KBM-7 (cell line): ENCODE measurements at regions not wholly inside any gene's neighbourhood (a gene's known extent, or its start where the extent isn't known, plus 50 kb on each side); places are given as distances from the start of the nearest gene placed in this dataset.

Experiments used
- DNase-seq: peaks from one replicate; pipeline ENCODE4 v3.0.0-alpha.2; 2015
- in situ Hi-C: fragments of 300-500 bp; cut with MboI; formaldehyde crosslinking; loops from 2 replicates; pipeline ENCODE4 v1.14.3; 2020; ENCODE audit warnings: low sequenced_read_pairs, low pct_unique_long_range_greater_than_20kb, mixed read lengths

DNA sequence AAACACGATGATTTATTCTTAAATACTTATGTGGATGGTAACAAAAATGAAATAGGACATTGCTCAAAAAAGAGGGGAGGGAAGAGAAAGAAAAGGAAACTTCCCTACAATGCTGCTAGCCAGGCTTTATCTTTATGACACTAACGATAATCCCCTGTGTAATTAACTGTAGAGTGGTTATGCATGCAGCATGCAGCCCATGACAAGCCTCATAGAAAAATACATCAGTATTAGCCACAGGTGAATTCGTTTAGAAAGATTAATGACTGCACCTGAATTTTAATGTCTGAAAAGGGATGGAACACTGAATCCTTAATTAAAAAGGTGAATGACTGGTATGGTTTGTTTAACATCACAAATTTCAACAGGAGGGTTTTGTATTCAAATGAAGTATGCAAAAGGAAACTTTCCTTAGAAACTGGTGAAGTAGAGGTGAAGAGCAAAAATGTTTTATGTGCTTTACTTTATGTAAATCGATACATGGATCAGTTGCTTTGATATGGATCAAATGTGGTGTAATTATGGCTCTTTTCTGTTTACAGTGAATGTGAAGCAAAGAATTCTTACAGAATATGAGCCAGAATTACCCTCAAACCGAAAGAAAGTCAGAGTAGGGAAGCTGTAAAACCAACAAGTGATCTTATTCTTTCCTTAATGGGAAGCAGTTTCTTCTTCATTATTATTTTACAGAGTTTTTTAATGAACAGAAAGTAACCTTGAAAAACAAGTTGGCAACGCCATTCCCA lies 569.6 kb upstream of the ADGRL2 start:
- DNase-seq = no peak
- in situ Hi-C loops = no loop called here

DNA sequence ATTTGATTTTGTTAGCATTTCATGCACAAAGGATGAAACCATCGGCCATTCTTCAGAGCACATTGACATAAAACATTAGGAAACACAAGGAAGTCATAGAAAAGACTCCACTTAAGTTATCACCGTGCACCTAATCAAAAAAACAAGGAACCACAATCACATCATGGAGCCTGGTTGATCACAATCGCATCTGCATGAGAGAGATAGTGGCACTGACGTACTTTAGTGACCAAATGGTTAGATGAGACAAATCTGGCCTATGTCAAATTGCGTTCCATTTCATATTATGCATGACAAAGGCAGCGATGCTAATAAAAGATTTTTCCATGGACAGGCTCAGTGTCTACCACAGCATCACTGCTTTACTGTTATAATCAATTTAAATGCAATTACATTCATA lies 571.8 kb upstream of the ADGRL2 start:
- no peak for DNase-seq
- in situ Hi-C loops = no loop called here

DNA sequence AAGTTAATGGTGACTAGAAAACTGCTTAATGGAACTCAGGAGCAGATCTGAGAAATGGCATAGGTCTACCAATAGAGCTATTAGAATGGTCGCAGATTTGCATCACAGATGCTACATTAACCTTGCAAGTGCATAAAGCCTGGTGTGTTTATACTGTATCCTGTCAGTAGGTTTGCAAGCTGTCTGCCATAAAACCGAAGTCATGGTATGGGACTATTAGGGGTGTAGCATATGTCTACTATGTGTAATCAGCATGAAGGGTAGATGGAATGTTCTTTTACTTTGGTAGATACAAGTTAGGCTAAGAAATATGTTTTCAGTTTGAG lies 574.2 kb upstream of the ADGRL2 start:
- in situ Hi-C loops = no loop called here
- DNase-seq = no peak

DNA sequence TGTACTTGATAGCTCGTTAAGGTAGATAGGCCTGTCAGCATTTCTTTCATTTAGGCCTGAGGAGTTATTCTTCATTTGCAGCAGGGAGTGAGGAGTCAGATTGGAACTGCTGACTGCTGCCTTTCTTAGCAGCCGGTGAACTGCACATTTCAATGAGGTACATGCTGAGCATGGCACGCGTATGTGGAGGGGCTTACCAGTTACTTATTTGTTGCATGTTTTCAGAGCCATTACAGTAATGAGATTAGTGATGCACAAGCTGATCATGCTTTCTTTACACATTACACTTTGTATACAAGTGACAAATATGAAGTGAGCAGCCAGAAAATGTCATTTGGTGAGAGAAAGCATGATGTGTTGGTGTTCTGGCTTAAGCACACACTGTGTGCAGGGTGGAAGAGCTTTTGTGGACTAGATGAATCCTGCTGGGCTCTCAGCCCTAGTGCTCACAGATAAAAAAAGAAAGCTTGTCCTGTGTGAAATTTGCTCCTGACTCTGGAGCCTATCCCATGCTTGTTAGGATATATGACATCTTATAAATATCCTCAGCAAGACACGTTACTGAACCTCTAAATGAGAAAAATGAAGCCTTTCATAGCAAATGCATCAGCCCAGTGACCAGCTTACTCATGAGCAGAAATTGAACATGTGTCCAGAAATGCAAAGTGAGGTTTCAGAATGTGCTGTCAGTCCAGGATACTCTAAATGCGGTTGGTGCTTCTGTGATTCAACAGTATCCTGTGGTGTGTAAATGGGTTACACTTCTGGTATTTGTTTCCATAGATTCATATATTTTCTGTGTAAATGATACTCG lies 574.7 kb upstream of the ADGRL2 start:
- in situ Hi-C loops = no loop called here
- no peak for DNase-seq

DNA sequence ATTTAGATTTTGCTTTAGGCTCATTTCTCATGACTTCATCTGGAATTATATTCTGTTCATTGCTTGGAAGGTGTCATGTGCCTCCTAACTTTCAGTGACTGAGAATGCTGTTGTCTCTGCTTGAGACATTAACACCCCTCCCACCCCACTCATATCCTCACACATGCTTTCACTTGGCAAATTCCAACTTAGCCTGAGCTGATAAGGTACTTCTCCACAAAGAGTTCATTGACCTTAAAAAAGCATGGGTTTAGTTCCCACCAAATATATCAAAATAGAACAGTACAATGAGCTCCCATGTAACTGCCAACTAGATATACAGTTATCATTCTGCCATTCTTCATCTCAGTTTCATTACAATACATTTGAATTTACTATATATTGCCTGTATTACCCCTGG lies 576.5 kb upstream of the ADGRL2 start:
- in situ Hi-C loops = no loop called here
- DNase-seq = no peak

DNA sequence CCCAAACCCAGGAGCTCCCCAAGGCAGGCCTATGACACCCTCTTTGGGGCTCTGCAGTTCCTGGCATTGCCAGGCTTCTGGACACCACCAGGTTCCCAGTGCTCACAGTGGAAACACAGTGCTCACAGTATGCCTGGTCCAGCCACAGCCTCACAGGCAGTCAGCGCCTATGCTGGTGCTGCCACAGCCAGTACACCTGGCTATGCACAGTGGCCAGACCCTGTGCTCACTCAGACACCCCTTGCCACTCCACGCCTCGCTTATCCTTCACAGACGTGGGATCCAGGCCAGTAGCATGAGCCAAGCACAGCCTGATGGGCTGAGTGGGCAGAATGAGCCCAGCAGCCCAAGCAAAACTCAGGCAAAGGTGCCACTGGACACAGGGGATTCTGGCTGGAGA lies 579.2 kb upstream of the ADGRL2 start:
- no peak for DNase-seq
- in situ Hi-C loops = no loop called here

DNA sequence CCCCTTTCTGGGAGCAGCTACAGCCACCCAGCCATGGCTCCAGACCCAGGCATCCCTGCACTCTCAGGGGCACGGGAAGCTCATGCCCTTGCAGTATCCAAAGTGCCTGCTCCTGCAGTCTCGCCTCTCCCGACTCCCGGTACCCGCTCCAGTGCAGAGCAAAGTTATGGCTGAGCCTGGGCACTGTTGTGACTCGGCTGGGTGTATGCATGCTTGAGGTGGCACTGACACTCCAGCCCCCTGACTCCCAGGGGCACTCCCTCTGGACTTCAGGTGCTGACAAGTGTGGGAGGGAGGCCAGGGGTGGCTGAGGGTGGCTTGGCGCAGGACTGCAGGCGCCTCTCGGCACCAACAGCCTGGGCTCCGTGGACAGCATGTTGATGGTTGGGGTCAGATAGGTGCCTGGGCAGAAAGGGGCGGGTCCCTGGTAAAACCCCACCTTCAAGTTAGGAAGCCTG lies 580.1 kb upstream of the ADGRL2 start:
- in situ Hi-C loops = no loop called here
- no peak for DNase-seq

DNA sequence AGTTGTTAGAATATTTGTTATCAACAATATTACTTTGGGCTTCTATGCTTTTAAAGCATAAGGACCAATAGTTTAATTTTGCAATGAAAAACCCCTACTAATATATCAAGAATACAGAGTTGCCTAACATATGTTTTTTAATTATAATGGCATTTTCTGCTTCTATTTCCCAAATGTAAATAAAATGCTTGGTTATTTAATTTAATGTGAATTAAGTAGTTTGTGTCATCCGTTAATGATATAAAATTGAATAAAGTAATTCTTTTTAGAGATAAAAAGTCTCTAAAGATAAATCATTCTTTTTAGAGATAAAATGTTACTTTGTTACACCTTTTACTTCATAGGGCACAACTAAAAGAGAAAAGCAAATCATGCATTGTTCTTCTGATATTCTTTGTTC lies 583.7 kb upstream of the ADGRL2 start:
- in situ Hi-C loops = no loop called here
- no peak for DNase-seq

DNA sequence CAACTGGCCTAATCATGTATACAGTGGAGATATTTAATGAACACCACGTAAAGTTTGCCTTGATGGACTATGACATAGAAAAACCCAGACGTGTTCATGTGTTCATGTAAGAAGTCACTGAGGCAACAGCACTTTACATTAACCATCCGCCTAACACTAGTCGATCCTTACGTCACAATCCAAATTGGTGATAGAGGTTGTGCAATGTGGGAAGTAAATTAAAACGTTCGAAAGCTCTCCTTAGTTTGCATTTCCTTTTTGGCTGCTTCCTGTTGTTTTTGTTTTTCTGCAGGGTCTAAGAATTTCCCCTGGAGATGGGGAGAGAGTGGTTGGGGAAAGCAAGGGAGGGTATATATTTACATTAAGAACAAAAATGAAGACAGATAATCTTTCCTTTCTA lies 587.5 kb upstream of the ADGRL2 start:
- in situ Hi-C loops = no loop called here
- DNase-seq = peak; percentile 4

DNA sequence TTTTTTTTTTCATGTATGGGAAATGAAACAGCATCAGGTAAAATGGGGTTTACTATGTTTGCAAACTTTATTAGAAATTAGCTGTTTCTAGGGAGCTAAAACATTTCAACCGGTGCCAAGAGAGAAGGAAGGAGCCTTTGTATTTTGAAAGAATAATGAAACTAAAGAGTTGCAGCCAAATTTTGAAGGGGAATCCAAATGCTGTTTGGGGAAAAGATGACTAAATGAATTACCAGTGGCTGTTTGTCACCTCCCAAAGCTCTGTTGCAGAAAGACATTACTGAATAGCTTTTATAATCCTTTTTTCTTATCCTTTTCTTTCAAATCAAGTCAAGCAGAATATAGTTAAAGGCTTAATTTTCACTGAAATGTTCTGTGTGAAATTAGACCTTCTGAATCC lies 591.3 kb upstream of the ADGRL2 start:
- DNase-seq = no peak

DNA sequence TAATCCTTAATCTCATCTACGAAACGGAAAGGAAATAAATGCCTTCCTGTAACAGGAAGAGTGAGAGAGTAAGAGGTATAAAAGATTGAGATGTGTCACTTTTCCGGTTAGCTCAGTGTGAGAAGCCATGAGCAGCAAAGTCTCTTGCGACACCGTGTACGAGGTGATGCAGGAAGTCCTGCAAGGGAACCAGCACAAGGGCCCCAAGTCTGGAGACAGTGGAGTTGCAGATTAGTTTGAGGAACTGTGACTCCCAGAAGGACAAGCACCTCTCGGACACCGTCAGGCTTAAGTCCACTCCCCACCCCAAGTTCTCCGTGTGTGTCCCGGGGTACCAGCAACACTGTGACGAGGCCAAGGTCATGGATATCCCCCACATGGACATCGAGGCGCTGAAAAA lies 592.3 kb upstream of the ADGRL2 start:
- in situ Hi-C loops = no loop called here
- DNase-seq = peak; percentile 35

More for the DNA sequence above, 591.3 kb upstream of the ADGRL2 start:
- in situ Hi-C loops = no loop called here

DNA sequence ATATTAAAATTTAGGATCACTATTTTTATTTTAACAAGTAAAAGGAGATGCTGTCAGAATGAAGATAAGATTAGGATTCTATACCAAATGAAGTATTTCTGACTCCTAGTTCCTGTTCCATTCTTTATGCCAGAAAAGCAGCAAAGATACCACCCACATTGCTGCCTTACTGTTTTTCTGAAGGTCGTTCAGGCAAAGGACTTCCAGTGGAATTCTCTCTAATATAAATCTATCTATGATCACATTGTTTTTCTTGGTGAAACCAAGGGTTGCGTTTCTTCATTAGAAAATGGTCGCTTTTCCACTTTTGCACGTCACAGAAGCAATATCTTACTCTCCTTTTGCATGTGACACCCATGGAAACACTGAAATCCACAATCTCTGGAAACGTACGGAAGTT lies 594.8 kb upstream of the ADGRL2 start:
- no peak for DNase-seq
- in situ Hi-C loops = no loop called here

DNA sequence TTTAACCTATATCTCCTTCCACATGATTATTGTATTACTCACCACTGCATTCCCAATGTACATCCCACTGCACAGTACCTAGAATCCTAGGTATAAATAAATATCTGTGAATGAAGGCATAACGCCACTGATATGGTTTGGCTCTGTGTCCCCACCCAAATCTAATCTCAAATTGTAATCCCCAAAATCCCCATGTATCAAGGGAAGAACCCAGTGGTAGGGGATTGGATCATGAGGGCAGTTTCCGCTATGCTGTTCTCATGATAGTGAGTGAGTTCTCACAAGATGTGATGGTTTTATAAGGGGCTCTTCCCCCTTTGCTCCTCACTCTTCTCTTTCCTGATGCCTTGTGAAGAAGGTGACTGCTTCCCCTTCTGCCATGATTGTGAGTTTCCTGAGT lies 599.0 kb upstream of the ADGRL2 start:
- in situ Hi-C loops = no loop called here

DNA sequence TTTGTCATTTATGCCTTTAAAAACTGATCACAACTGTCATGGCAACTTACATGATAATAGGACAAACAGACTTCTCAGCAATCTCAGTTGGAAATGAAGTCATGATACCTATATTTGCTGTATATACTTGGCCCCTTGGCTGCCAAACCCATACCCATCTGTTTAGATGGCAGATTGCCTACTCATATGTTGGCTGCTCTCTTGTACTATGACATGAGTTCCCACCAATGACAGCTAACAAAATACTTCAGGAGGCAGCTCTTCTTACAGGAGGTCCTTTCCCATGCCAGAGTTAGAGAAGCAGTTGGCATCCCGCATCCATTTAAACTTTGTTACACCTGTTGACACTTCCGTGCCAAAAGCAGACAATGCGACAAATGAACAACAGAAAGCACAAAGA lies 603.1 kb upstream of the ADGRL2 start:
- DNase-seq = no peak
- in situ Hi-C loops = no loop called here

More for the DNA sequence above, 599.0 kb upstream of the ADGRL2 start:
- no peak for DNase-seq

DNA sequence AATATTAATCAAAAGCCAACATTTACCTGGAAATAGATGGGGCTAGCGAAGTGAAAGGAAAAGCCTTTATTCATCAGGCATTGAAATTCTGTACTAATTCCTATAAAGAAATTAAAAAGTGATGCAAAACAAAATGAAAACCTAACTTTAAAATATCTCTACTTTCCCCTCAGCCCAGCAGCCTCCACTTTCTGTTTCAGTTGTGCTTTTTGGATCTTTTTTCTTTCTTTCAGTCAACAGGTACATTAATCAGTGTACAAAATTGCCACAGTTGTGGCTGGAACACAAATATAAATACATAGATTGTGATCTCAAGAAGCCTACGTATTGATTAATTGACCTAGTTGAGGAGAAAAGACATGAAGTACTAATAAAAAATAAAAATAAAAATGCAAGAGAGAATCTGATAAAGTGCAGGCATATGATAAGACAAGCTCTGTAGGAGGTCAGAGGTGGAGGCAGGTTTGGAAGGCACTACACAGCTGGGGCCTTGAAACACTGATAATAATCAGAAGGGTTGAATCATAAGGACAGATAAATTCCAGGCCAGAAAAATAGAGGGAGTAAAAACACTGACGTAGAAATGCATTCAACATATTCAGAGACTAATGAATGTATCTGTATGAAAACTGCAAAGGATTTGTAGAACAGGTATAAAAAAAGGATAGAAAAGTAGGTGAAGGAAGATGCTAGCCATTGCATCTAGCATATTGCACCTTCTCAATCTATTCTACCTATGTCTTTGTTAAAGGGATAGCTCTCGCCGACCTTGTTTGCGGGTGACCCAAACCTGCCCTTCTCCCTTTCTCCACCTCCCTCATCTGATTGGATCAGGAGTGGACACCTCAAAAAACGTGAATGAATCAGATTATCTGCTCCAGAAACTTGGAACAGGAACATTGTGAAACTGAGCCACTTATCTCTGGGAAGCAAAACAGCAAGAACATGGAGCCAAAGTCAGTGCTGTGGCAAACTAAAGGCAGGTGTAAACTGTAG lies 607.8 kb upstream of the ADGRL2 start:
- in situ Hi-C loops = no loop called here

DNA sequence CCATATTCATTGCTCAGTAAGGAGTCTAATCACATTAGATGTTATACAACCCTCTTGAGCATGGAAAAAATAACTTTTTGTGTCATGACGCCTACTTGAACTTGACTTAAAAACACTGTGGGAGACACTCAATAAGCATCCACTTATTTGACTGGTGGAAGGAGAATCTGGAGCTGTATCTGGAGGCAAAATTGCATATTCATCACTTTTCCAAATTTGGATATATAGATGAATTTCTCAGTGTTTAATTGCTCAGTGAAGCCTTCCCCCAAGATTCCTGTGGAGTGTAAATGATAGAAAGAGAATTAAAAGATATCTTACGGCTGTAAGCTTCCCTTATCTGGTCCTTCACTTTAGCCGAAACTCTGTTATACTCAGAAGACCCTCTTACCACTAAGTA lies 610.7 kb upstream of the ADGRL2 start:
- in situ Hi-C loops = no loop called here
- no peak for DNase-seq

More for the DNA sequence above, 607.8 kb upstream of the ADGRL2 start:
- DNase-seq = no peak

DNA sequence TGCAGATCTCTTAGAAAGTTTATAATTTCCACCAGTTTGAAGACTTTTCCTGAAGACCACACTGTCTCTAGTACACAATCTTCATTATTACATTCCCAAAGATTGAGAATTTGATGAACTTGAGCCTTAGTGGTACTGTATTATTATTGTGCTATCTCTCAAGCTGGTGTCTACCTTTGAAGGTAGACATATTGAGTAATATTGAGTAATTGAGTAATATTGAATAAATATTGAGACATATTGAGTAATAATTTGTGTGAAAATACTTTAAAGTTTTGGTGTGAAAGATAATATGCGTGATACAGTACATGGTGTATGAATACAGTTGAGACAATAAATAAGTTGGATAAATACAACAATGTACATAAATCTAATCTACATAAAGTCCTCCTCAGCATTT lies 613.1 kb upstream of the ADGRL2 start:
- in situ Hi-C loops = no loop called here
- no peak for DNase-seq

DNA sequence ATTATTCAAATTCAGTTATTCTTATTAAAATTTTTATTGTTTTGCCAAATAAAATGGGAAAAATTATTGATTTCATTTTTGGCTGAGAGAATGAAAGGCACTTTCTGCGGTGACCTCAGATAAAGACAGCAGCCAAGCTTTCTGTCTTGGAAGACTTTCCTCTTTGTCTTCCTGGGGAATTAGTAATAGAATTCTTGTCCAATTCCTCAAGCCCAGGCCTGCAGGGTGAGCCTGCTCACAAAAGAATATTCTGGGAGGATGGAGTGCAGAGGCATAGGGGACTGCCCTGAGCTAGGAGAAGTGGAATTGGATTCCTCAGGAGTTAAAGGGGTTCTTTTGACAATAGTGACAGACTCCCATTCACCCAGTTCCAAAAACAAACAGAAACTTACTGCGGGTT lies 614.5 kb upstream of the ADGRL2 start:
- in situ Hi-C loops = no loop called here
- DNase-seq = no peak

DNA sequence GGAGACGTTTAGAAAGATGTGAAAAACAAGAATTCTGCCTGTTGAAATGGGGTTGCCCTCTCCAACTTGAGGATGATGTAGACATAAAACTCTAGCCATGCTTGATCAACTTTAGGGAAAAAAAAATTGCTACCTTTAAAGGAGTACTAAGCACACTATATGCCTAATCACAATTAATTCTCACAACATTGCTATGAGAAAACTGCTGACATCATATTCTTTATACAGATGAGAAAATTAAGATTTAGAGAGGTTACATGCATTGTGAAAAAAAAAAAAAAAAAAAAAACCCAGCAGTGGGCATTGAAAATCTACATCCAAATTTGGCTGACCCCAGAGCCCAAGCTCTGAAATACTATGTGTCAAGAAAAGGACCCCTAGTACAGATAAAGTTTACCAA lies 617.2 kb upstream of the ADGRL2 start:
- DNase-seq = no peak
- in situ Hi-C loops = no loop called here

DNA sequence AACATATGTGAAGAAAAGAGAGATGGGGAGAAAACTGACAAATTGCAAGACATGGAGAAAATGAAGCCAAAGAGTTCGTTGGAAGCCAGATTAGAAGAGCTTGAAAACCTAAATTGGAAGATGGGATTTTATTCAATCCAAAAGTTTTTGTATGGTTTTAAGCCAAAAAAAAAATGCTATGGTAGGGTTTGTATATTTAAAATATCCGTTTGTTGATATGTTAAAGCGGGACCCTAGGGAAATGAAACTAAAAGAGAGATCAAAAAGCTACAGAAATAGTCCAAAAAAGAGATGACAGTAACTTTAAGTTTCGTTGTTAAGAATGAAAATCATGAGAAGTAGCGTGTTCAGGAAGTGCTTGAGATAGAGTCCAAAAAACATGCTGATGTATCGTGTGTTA lies 617.7 kb upstream of the ADGRL2 start:
- DNase-seq = no peak
- in situ Hi-C loops = no loop called here
